Neural progenitor cell (in vitro differentiated cells): ENCODE measurements at regions not wholly inside any gene's neighbourhood (a gene's known extent, or its start where the extent isn't known, plus 50 kb on each side); places are given as distances from the start of the nearest gene placed in this dataset.
A peak's percentile ranks its signal among the peaks of the same experiment; 100 is the strongest.

ENCODE experiments used
- DNase-seq: peaks from one replicate; pipeline ENCODE4 v3.0.0-alpha.2; 2016; ENCODE audit warnings: low spot score
- H2AFZ ChIP-seq: fragments of 200-600 bp; sonication (generic); replicated peaks from 2 replicates; pipeline ENCODE4 v1.6.1; 2016; ENCODE audit warnings: antibody characterized with exemption
- H3F3A ChIP-seq: fragments of 200-600 bp; sonication (generic); 2 replicates; pipeline ENCODE4 v1.6.1; 2016; ENCODE audit warnings: antibody characterized with exemption, low read depth
- H3K27ac ChIP-seq: fragments of 200-600 bp; sonication (generic); 2 replicates; pipeline ENCODE4 v1.5.1; 2016; ENCODE audit warnings: mild to moderate bottlenecking
- H3K27me3 ChIP-seq: fragments of 200-600 bp; sonication (generic); 2 replicates; pipeline ENCODE4 v1.6.1; 2016; ENCODE audit warnings: mild to moderate bottlenecking, moderate library complexity
- H3K36me3 ChIP-seq: fragments of 200-600 bp; sonication (generic); 2 replicates; pipeline ENCODE4 v1.5.1; 2016
- H3K4me1 ChIP-seq: fragments of 200-600 bp; sonication (generic); 2 replicates; pipeline ENCODE4 v1.6.1; 2016; ENCODE audit warnings: mixed run types
- H3K4me2 ChIP-seq: fragments of 200-600 bp; sonication (generic); 2 replicates; pipeline ENCODE4 v1.6.1; 2016
- H3K4me3 ChIP-seq: fragments of 200-600 bp; sonication (generic); 2 replicates; pipeline ENCODE4 v1.5.1; 2016
- H3K79me2 ChIP-seq: fragments of 200-600 bp; sonication (generic); 2 replicates; pipeline ENCODE4 v1.6.1; 2016; ENCODE audit warnings: low read depth
- H3K9ac ChIP-seq: fragments of 200-600 bp; sonication (generic); 2 replicates; pipeline ENCODE4 v1.6.1; 2016
- H3K9me3 ChIP-seq: fragments of 200-600 bp; sonication (generic); 2 replicates; pipeline ENCODE4 v1.5.1; 2016; ENCODE audit warnings: low read depth
- H4K20me1 ChIP-seq: fragments of 200-600 bp; sonication (generic); 2 replicates; pipeline ENCODE4 v1.6.1; 2016; ENCODE audit warnings: low read depth
- H3K27ac Mint-ChIP-seq: 3 replicates; pipeline ENCODE4 v1.8.0; 2021; ENCODE audit warnings: mixed read lengths
- H3K27me3 Mint-ChIP-seq: 2 replicates; pipeline ENCODE4 v1.8.0; 2022; ENCODE audit warnings: low read depth, mild to moderate bottlenecking, inconsistent platforms, moderate library complexity, mixed read lengths; ENCODE audit not compliant: insufficient read depth
- H3K36me3 Mint-ChIP-seq: 3 replicates; pipeline ENCODE4 v1.8.0; 2021; ENCODE audit warnings: mixed read lengths
- H3K4me1 Mint-ChIP-seq: 3 replicates; pipeline ENCODE4 v1.8.0; 2021; ENCODE audit warnings: mixed read lengths
- H3K4me3 Mint-ChIP-seq: 3 replicates; pipeline ENCODE4 v1.8.0; 2021; ENCODE audit warnings: mild to moderate bottlenecking, moderate library complexity, mixed read lengths
- H3K9me3 Mint-ChIP-seq: 3 replicates; pipeline ENCODE4 v1.8.0; 2020; ENCODE audit warnings: mixed read lengths
- CTCF ChIP-seq: fragments of 200-600 bp; sonication (generic); IDR thresholded peaks from 2 replicates; pipeline ENCODE4 v1.5.1; 2017; ENCODE audit warnings: antibody characterized with exemption, mild to moderate bottlenecking
- EZH2 ChIP-seq: fragments of 200-600 bp; sonication (generic); IDR thresholded peaks from 2 replicates; pipeline ENCODE4 v1.6.1; 2017; ENCODE audit warnings: antibody characterized with exemption, mild to moderate bottlenecking, moderate library complexity
- EZH2phosphoT487 ChIP-seq: fragments of 200-600 bp; sonication (generic); IDR thresholded peaks from 2 replicates; pipeline ENCODE4 v1.6.1; 2017; ENCODE audit warnings: antibody characterized with exemption

DNA sequence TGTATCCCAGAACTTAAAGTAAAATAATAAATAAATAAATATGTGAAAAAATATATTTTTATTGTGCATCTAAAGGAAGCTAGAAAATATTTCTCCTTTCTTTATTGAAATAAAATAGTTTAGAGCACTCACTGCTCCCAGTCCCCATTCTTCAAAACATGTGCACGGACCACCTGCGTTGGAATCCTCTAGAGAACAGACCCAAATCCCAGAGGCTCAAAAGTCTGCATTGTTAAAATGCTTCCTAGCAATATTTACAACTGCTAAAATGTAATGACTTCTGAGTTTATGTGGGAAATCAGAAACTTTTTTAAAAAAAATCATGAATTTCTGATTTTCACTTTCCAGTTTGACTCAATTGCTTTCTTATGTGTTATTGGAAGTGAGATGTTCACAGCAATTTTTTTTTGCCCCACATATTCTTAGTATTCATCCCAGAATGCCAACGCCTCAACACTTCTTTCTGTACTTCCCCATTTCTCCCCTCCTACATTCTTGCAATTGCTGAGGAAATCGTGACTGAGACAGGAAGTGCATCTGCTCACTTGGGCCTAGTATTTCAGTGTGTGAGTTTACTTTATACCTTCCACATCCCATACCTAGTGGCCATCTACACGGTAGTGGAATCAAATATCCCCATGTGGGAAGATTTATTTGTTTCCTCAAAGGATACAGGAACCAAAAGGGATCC is 116.0 kb upstream of the FLRT2 start:
- no peaks in the 10 kb centered on the region for H4K20me1 ChIP-seq
- no peaks in the 10 kb centered on the region for H3K79me2 ChIP-seq
- H3K9ac ChIP-seq, result no peak overlapping the region
- Mint-ChIP-seq H3K4me3 (no peak overlapping the region), H3K9me3 (no peaks in the 10 kb centered on the region), H3K27me3 (no peaks in the 10 kb centered on the region), H3K4me1 (no peaks in the 10 kb centered on the region), H3K27ac (no peak overlapping the region), H3K36me3 (no peaks in the 10 kb centered on the region)
- DNase-seq, result no peak
- no peak overlapping the region for H3K4me3 ChIP-seq
- no peak overlapping the region for H3K4me2 ChIP-seq
- no peaks in the 10 kb centered on the region for H3K9me3 ChIP-seq
- H3K4me1 ChIP-seq, result no peaks in the 10 kb centered on the region
- H3K27ac ChIP-seq, result no peak overlapping the region
- no peaks in the 10 kb centered on the region for H3K27me3 ChIP-seq
- H3F3A ChIP-seq, result no peaks in the 10 kb centered on the region
- H2AFZ ChIP-seq, result no peak overlapping the region
- TF ChIP-seq EZH2phosphoT487, result no peak
- TF ChIP-seq EZH2, result no peak
- TF ChIP-seq CTCF, result no peak
- H3K36me3 ChIP-seq, result no peaks in the 10 kb centered on the region

- Mint-ChIP-seq H3K36me3 (no peaks in the 10 kb centered on the region), H3K27ac (no peak overlapping the region), H3K4me3 (no peak overlapping the region), H3K9me3 (no peaks in the 10 kb centered on the region), H3K27me3 (no peaks in the 10 kb centered on the region), H3K4me1 (no peaks in the 10 kb centered on the region)
- Histone ChIP-seq H3K79me2 (no peaks in the 10 kb centered on the region), H2AFZ (peak overlapping the region; percentile 1), H3K36me3 (no peaks in the 10 kb centered on the region), H3K27ac (no peak overlapping the region), H3K4me3 (no peak overlapping the region), H3K4me2 (no peak overlapping the region), H4K20me1 (no peaks in the 10 kb centered on the region), H3K9me3 (no peaks in the 10 kb centered on the region), H3K9ac (no peak overlapping the region), H3K27me3 (no peaks in the 10 kb centered on the region), H3K4me1 (no peaks in the 10 kb centered on the region), H3F3A (no peaks in the 10 kb centered on the region)
- no peak for DNase-seq
- TF ChIP-seq CTCF (peak; percentile 29), EZH2 (no peak)
Observed at GRCh38 chr14:85415015-85415712, 114.8 kb upstream of the FLRT2 start.

- H3K4me1 ChIP-seq, result no peaks in the 10 kb centered on the region
- no peak overlapping the region for H3K27ac Mint-ChIP-seq
- H3K9me3 ChIP-seq, result no peaks in the 10 kb centered on the region
- no peak for DNase-seq
- no peaks in the 10 kb centered on the region for H3F3A ChIP-seq
- H3K4me1 Mint-ChIP-seq, result no peaks in the 10 kb centered on the region
- no peaks in the 10 kb centered on the region for H3K79me2 ChIP-seq
- no peak overlapping the region for H3K4me3 ChIP-seq
- no peaks in the 10 kb centered on the region for H3K36me3 ChIP-seq
- H3K27me3 Mint-ChIP-seq, result no peaks in the 10 kb centered on the region
- H3K4me3 Mint-ChIP-seq, result no peak overlapping the region
- no peak overlapping the region for H3K9ac ChIP-seq
- no peaks in the 10 kb centered on the region for H3K27me3 ChIP-seq
- no peak overlapping the region for H3K27ac ChIP-seq
- no peak for TF ChIP-seq CTCF
- no peaks in the 10 kb centered on the region for H3K9me3 Mint-ChIP-seq
- H3K36me3 Mint-ChIP-seq, result no peaks in the 10 kb centered on the region
- H2AFZ ChIP-seq, result peak overlapping the region; percentile 23
- no peak overlapping the region for H3K4me2 ChIP-seq
- no peaks in the 10 kb centered on the region for H4K20me1 ChIP-seq
Observed at GRCh38 chr14:85416771-85417170, 113.2 kb upstream of the FLRT2 start.
